ENCODE measurements at regions not wholly inside any gene's neighbourhood (a gene's known extent, or its start where the extent isn't known, plus 50 kb on each side); places are given as distances from the start of the nearest gene placed in this dataset.

GRCh38 chr10:36333446-36333845 lies 691.4 kb upstream of the FZD8 start:
- no peaks in the 10 kb centered on the region for H3K36me3 Mint-ChIP-seq (ENCODE audit: low read depth, unreplicated experiment)

GRCh38 chr10:36332926-36333325 lies 690.8 kb upstream of the FZD8 start:
- no peak for DNase-seq (ENCODE audit: low spot score)
- no peak for TF ChIP-seq CTCF (IDR thresholded peaks at IDR 0.05; ENCODE audit: unreplicated experiment)
- Mint-ChIP-seq H3K4me3 (ENCODE audit: unreplicated experiment) (no peak overlapping the region), H3K27ac (ENCODE audit: unreplicated experiment) (no peak overlapping the region), H3K36me3 (ENCODE audit: low read depth, unreplicated experiment) (no peaks in the 10 kb centered on the region), H3K4me1 (ENCODE audit: unreplicated experiment) (no peaks in the 10 kb centered on the region), H3K27me3 (ENCODE audit: unreplicated experiment) (no peaks in the 10 kb centered on the region), H3K9me3 (ENCODE audit: unreplicated experiment) (no peaks in the 10 kb centered on the region)

More at GRCh38 chr10:36333446-36333845, 691.4 kb upstream of the FZD8 start:
- Mint-ChIP-seq H3K4me3 (ENCODE audit: unreplicated experiment) (no peak overlapping the region), H3K9me3 (ENCODE audit: unreplicated experiment) (no peaks in the 10 kb centered on the region), H3K4me1 (ENCODE audit: unreplicated experiment) (no peaks in the 10 kb centered on the region), H3K27me3 (ENCODE audit: unreplicated experiment) (no peaks in the 10 kb centered on the region), H3K27ac (ENCODE audit: unreplicated experiment) (no peak overlapping the region)
- no peak for TF ChIP-seq CTCF (IDR thresholded peaks at IDR 0.05; ENCODE audit: unreplicated experiment)
- no peak for DNase-seq (ENCODE audit: low spot score)

GRCh38 chr10:36331121-36331520 lies 689.0 kb upstream of the FZD8 start:
- Mint-ChIP-seq H3K36me3 (ENCODE audit: low read depth, unreplicated experiment) (no peaks in the 10 kb centered on the region), H3K27ac (ENCODE audit: unreplicated experiment) (no peak overlapping the region), H3K27me3 (ENCODE audit: unreplicated experiment) (no peaks in the 10 kb centered on the region), H3K4me1 (ENCODE audit: unreplicated experiment) (no peaks in the 10 kb centered on the region), H3K9me3 (ENCODE audit: unreplicated experiment) (no peaks in the 10 kb centered on the region), H3K4me3 (ENCODE audit: unreplicated experiment) (no peak overlapping the region)
- no peak for TF ChIP-seq CTCF (IDR thresholded peaks at IDR 0.05; ENCODE audit: unreplicated experiment)
- DNase-seq (ENCODE audit: low spot score): no peak

DNA sequence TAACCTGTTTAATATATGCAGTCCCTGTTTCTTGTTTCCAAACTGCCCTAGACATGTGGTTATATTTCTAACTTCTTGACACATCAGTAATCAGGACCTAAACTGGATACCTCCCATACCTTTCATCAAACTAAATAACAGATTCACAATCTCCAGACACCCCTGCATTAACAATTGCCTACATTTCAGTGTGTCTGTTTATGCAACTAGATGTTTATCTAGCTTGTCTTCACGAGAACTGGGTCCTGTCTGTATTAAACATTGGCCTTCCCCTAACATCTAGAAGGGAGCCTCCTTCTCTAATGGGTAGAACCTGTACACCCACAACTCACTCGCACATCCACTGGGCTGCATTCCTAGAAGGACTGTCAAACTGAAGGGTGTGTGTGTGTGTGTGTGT lies 683.7 kb upstream of the FZD8 start:
- Mint-ChIP-seq H3K27ac (ENCODE audit: unreplicated experiment) (no peak overlapping the region), H3K36me3 (ENCODE audit: low read depth, unreplicated experiment) (no peaks in the 10 kb centered on the region), H3K4me3 (ENCODE audit: unreplicated experiment) (no peak overlapping the region), H3K9me3 (ENCODE audit: unreplicated experiment) (no peaks in the 10 kb centered on the region), H3K4me1 (ENCODE audit: unreplicated experiment) (peaks cover 6% of the 10 kb centered on the region), H3K27me3 (ENCODE audit: unreplicated experiment) (no peaks in the 10 kb centered on the region)
- DNase-seq (ENCODE audit: low spot score): no peak
- TF ChIP-seq CTCF (IDR thresholded peaks at IDR 0.05; ENCODE audit: unreplicated experiment): no peak

DNA sequence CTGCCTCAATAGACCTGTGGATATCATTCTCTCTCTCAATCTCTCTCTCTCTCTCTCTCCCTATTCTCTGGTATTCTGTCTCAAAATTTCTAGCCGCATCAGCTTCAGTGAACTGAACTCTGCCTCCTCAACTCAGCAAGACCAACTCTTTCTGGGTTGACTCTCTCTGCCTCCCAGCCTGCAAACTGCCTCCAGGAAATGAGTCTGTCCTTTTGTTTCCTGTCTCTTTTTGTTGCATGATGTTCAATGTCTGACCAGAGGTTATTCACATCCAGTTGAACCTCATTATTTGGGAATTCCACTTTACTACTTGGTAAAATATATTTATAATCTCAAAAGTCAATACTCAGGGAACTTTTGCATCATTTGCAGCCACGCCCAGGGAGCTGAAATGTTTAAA lies 682.7 kb upstream of the FZD8 start:
- DNase-seq (ENCODE audit: low spot score): no peak
- H3K4me1 Mint-ChIP-seq (ENCODE audit: unreplicated experiment): peaks cover 6% of the 10 kb centered on the region
- H3K27me3 Mint-ChIP-seq (ENCODE audit: unreplicated experiment): no peaks in the 10 kb centered on the region
- no peaks in the 10 kb centered on the region for H3K36me3 Mint-ChIP-seq (ENCODE audit: low read depth, unreplicated experiment)
- H3K9me3 Mint-ChIP-seq (ENCODE audit: unreplicated experiment): no peaks in the 10 kb centered on the region
- no peak overlapping the region for H3K27ac Mint-ChIP-seq (ENCODE audit: unreplicated experiment)
- H3K4me3 Mint-ChIP-seq (ENCODE audit: unreplicated experiment): no peak overlapping the region
- TF ChIP-seq CTCF (IDR thresholded peaks at IDR 0.05; ENCODE audit: unreplicated experiment): no peak

Data from endothelial cell (in vitro differentiated cells).